A172 (cell line): ENCODE measurements at regions not wholly inside any gene's neighbourhood (a gene's known extent, or its start where the extent isn't known, plus 50 kb on each side); places are given as distances from the start of the nearest gene placed in this dataset.
A peak's percentile ranks its signal among the peaks of the same experiment; 100 is the strongest.

ENCODE experiments used
- DNase-seq: peaks from one replicate; pipeline ENCODE4 v3.0.0-alpha.2; 2015; ENCODE audit warnings: low spot score

DNA sequence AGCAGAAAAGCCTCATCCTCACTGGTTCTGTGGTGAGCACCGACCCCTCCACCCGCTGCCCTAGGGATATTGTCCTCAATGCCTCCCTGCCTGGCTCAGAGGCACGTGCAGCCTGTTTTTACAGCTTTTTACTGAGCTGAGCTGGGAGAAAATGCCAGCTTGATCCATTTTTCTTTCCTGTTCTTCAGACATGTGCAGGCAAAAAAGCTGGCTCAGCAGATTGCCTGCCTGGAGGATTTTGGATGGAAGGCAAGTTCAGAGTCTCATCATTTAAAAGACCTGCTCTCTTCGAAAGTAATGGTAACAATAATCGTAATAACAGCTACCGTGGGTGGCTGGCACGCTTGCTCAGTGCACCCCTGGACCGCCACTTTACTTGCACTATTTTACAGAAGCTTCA lies 135.0 kb upstream of the SMIM23 start:
- no peak for DNase-seq

GRCh38 chr5:171651102-171651501 lies 134.5 kb upstream of the SMIM23 start:
- no peak for DNase-seq

- DNase-seq, result no peak
These were observed 130.7 kb upstream of the SMIM23 start for GRCh38 chr5:171654881-171655280.

DNA sequence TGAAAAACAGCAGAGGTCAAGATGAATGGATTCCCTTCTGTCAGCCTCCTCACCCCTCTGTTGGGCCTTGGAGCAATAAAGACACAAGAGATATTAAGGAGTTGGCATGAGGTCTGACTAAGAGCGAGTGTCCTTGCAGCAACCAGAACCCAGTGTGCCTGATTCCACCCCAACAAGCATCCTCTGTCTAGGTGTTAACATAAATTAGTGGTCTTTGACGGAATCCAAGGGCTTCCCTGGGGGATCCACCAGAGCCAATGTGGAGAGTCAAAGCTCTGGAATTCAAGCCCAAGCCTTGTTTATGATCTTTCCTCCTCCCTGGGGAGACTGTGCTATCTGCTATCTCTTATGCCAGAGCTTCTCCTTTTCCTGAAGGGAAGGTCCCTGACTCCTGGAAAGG lies 128.1 kb upstream of the SMIM23 start:
- DNase-seq, result no peak

GRCh38 chr5:171659896-171660295 lies 125.7 kb upstream of the SMIM23 start:
- DNase-seq, result no peak

DNA sequence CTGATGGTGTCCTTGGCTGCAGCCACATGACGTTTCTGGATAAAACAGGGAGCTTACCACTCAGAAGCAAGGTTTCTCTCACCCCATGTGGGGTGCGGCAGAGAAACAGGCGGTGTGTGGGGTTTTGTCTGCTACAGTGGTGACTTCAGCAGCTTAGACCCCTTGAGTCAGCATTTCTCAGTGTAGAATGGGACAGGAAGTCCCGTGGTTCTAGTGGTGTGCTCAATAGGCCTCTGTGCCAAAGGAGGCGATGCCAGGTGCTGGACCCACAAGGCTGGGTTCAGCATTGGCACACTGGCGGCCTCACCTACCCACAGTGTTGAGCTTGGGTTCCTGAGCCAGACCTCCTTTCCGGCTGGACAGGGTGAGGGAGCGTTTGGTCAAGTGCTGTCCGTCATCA lies 125.2 kb upstream of the SMIM23 start:
- DNase-seq, result no peak

DNA sequence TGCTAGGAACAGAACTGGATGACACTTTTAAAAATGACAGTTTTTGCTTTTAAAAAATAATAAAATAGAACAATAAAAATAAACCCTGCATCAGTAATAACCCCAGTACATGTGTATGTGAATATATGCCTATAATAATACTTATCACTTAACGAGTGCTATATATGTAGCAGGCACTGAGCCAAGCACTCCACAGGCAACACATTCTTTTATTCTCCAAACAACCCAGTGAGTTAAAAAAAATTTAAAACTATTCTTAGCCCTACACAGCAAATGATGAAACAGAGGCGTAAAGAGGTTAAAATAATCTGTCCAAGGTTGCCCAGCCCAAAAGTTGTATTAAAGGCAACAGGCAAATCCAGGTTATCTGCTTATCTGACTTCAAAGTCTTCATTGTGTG lies 124.5 kb upstream of the SMIM23 start:
- no peak for DNase-seq

DNA sequence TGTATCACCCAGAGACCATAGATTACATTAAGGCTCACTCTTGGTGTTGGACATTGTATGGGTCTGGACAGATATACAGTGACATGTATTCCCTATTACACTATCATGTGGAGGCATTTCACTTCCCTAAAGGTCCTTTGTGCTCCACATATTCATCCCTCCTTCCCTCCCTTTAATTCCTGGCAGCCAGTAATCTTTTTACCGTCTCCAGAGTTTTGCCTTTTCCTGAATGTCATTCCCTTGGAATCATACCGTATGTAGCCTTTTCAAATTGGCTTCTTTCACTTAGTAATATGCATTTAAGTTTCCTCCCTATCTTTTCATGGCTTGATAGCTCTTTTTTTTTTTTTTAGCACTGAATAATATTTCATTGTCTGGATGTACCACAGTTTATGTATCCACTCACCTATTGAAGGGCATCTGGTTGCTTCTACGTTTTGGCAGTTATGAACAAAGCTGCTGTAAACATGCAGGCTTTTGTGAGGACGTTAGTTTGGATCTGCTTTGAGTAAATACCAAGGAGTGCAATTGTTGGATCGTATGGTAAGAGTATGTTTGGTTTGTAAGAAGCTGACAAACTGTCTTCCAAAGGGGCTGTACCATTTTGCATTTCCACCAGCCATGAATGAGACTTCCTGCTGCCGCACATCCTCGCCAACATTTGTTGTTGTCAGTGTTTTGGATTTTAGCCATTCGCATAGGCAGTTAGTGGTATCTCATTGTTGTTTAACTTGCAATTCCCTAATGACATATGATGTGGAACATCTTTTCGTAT lies 122.1 kb upstream of the SMIM23 start:
- no peak for DNase-seq

GRCh38 chr5:171664489-171664888 lies 121.1 kb upstream of the SMIM23 start:
- no peak for DNase-seq

- DNase-seq, result no peak
These were observed 118.8 kb upstream of the SMIM23 start for GRCh38 chr5:171666815-171667214.

GRCh38 chr5:171667341-171668096 lies 118.1 kb upstream of the SMIM23 start:
- peak; percentile 89 for DNase-seq

GRCh38 chr5:171668097-171668412 lies 117.6 kb upstream of the SMIM23 start:
- DNase-seq, result no peak

- no peak for DNase-seq
These were observed 116.0 kb upstream of the SMIM23 start for GRCh38 chr5:171669571-171669970.

DNA sequence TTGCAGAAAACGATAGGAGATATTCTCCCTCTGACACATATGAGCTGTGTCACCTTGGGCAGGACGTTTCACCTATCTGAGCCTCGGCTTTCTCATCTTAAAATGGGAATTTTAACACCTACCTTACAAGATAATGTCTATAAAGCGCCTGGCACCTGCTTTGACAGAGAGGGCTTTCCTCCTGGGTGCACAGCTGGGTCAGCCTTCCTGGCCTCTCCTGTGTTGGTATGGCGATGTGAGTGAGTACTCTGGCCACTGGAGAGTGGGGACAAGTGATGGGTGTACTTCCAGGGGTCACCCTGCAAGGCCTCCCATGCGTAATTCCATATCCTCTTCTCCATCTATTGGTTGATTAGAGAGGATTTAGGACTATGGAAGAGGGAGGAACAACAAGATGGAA lies 113.1 kb upstream of the SMIM23 start:
- DNase-seq, result no peak

GRCh38 chr5:171673328-171673727 lies 112.3 kb upstream of the SMIM23 start:
- no peak for DNase-seq

DNA sequence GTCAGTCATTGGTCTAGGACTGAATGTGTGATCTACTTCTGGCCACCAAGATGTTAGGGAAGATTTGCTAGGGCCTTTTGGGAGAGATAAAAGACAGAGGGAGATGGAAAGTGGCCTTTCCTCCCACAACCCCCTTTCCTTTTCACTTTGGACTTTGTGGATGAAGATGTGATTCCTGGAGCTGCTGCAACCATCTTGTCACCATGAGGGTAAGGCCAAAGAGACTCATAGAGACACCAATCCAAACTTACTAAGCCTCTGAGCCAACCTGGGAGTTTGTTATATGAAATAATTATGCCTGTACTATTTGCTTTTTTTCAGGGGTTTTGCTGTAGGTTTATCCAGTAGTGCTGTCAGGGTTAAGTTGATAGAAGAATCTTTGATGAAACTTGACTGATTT lies 111.8 kb upstream of the SMIM23 start:
- DNase-seq, result no peak

DNA sequence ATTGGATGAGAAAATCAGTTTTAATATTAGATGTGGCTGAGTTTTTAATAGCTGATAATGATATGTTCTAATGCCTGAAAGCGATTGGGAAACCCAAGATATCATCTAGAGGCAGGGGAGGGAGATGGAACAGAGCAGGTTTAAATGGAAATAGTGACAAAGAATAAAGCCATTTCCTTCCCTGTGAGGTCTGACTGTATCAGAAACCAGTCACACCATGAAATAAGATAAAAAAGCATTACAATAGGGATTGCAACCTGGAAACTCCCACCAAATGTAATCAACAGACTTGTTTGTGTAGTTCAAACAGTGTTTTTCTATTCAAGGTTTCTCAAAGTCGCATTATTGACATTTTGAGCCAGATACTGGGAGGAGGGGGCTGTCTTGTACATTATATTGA lies 110.1 kb upstream of the SMIM23 start:
- DNase-seq, result no peak

- DNase-seq, result no peak
These were observed 109.2 kb upstream of the SMIM23 start for GRCh38 chr5:171676286-171676944.

GRCh38 chr5:171678646-171679045 lies 107.0 kb upstream of the SMIM23 start:
- DNase-seq, result no peak

DNA sequence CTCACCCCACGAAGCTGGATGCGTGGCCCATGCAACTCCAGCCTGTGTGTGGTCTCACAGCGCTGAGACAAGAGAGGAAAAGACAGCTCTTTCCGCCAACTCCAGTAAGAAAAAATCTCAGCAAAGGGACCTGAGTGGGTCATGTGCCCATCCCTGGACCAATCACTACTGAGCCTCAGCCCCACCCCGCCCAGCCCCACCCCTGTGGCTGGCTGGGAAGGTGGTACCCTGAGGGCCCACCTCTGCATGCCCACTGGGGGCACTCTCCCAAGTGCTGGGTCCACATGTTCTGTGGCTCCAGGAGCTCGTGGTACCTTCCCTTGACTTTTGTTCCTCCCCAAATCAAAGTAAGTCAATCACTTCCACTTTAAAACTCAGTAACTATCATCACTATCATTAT lies 105.1 kb upstream of the SMIM23 start:
- DNase-seq, result no peak

- DNase-seq, result no peak
These were observed 104.6 kb upstream of the SMIM23 start for GRCh38 chr5:171681061-171681460.

GRCh38 chr5:171681677-171682076 lies 103.9 kb upstream of the SMIM23 start:
- DNase-seq, result peak; percentile 13

- DNase-seq, result no peak
These were observed 102.8 kb upstream of the SMIM23 start for GRCh38 chr5:171682801-171683200.
